ENCODE measurements at regions not wholly inside any gene's neighbourhood (a gene's known extent, or its start where the extent isn't known, plus 50 kb on each side); places are given as distances from the start of the nearest gene placed in this dataset.

DNA sequence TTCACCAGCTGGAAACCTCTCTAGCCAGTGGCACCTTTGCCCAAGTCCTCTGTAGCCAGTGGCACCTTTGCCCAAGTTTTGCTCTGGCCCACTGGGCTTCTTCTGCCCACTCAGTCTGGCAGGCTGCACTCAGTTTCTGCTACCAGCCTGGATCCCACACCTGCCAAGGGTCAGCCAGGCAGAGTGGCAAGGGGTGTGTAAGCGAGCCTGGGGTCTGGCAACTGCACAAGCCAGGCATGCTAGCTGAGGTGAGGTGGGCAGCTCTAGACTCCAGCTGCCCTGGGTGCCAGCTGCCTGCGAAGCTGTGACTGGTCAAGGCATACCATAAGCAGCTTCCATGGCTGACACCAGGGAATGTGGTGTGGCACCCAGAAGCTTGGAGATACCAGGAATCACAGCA lies 233.1 kb upstream of the DKK2 start:
- no peak for DNase-seq (ENCODE audit: low spot score)
- intact Hi-C loops (cut with DNase I) = no loop called here

DNA sequence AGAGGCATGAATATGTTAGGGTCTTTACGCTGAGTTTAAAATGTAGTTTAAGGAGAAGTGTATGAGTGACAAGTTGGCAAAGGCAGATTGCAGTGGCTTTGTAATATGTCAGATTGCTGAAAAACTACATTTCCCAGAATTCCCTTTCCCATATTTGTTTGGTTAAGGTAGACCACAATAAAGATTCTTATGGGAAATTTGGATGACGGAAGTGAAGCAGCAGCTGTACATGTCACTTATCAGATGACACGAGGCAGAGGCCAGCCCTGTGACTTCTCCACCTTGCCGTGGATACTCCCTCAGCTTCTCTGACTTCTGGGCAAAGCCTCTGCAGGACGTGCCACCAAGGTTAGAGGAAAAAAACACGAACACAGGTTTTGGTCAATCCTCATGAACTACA lies 229.7 kb upstream of the DKK2 start:
- no peak for DNase-seq (ENCODE audit: low spot score)
- intact Hi-C loops (cut with DNase I) = no loop called here

- intact Hi-C loops (cut with DNase I) = no loop called here
These were observed 225.2 kb upstream of the DKK2 start for GRCh38 chr4:107261241-107261874.

DNA sequence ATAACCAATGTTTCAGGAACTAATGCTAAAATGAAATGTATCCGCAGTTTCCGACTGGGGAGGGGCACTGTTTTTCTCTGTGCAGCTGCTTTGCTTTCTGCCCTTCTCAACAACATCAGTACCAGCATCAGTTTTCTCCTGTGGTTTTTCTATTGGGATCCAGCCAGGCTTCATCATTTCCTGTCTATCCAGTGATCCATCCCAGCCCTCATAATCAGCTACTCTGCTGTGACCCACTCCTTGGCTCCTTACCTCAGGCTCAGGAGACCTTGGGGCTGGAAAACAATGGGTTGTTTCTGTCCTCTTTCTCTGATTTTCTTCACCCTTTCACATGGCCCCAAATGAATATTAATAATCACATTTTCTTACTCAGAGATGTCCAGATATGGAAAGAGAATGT lies 222.2 kb upstream of the DKK2 start:
- DNase-seq (ENCODE audit: low spot score) = no peak
- intact Hi-C loops (cut with DNase I) = no loop called here

More at GRCh38 chr4:107261241-107261874, 225.2 kb upstream of the DKK2 start:
- DNase-seq (ENCODE audit: low spot score) = no peak

- intact Hi-C loops (cut with DNase I) = no loop called here
- no peak for DNase-seq (ENCODE audit: low spot score)
These were observed 219.5 kb upstream of the DKK2 start for GRCh38 chr4:107255596-107255995.

- no peak for DNase-seq (ENCODE audit: low spot score)
- intact Hi-C loops (cut with DNase I) = no loop called here
These were observed 219.0 kb upstream of the DKK2 start for GRCh38 chr4:107255114-107255513.

- intact Hi-C loops (cut with DNase I) = no loop called here
- no peak for DNase-seq (ENCODE audit: low spot score)
These were observed 217.5 kb upstream of the DKK2 start for GRCh38 chr4:107253579-107254068.

GRCh38 chr4:107253090-107253489 lies 217.0 kb upstream of the DKK2 start:
- intact Hi-C loops (cut with DNase I) = no loop called here
- no peak for DNase-seq (ENCODE audit: low spot score)

DNA sequence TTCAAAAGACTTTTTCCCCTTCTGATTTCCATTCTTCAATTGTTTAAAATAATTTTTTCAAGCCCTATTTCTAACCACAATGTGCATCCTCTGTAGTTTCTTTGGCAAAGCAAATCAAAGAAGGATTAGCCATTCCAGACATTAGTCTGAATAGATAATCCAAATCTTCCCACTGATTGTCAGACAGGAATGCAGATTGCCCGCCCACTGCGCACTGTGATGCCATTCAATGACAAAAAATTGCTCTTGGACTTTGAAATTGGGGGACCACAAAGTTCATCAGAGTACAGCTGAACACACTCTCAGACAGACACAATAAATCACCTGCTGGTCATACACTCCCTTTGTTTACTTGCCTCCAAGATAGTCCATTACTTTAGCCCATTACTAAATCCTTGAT lies 216.5 kb upstream of the DKK2 start:
- DNase-seq (ENCODE audit: low spot score) = no peak
- intact Hi-C loops (cut with DNase I) = no loop called here

- intact Hi-C loops (cut with DNase I) = no loop called here
- DNase-seq (ENCODE audit: low spot score) = no peak
These were observed 212.5 kb upstream of the DKK2 start for GRCh38 chr4:107248571-107248970.

- intact Hi-C loops (cut with DNase I) = no loop called here
- no peak for DNase-seq (ENCODE audit: low spot score)
These were observed 211.6 kb upstream of the DKK2 start for GRCh38 chr4:107247738-107248137.

GRCh38 chr4:107246761-107247160 lies 210.6 kb upstream of the DKK2 start:
- no peak for DNase-seq (ENCODE audit: low spot score)
- intact Hi-C loops (cut with DNase I) = no loop called here

DNA sequence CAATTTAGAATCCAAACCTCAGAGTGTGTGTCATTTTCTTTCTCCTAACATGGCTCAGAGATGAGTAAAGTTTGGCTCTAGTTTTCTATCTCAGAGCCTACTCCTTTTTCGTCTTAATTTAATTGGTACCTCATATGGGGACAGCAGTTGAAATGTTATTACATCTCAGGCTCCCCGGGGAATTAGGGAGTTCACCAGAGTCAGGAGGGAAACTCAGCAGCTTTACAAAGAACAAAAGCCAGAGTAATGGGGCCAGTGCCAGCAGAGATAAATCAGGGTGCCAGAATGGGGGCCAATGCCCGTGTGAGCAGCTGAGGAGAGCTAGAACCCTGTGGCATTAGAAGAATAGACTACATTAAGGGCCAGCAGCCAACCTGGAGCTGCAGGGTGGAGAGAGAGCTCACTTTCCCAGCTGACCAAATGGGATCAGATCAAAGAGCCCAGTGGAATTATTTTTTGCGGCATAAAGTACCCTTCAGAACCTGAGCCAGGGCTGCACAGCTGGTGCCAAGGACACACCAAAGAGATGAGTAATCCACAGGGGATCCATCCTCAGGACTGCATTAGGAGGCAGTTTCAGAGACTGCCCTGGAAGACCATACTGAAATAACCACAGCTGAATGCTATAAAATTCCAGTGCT lies 207.1 kb upstream of the DKK2 start:
- intact Hi-C loops (cut with DNase I) = no loop called here
- no peak for DNase-seq (ENCODE audit: low spot score)

DNA sequence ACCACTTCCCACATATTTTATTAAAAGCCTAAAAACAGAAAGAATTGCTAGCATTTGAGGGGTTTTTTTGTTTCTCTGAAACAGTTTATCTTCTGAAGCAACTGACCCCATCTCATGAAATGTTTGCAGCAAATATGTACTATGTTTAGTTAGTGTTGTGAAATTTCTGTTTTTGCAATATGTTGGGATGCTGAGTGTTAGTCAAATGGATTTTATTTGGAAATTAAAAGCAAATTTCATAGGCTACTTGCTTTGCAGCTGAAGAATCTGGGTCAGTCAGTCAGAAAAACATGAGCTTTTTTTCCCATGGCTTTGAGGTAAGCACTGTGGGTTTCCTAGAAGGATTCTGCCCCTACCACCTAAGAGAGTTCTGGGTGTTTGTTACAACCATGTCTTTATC lies 184.9 kb upstream of the DKK2 start:
- intact Hi-C loops (cut with DNase I) = no loop called here
- no peak for DNase-seq (ENCODE audit: low spot score)

DNA sequence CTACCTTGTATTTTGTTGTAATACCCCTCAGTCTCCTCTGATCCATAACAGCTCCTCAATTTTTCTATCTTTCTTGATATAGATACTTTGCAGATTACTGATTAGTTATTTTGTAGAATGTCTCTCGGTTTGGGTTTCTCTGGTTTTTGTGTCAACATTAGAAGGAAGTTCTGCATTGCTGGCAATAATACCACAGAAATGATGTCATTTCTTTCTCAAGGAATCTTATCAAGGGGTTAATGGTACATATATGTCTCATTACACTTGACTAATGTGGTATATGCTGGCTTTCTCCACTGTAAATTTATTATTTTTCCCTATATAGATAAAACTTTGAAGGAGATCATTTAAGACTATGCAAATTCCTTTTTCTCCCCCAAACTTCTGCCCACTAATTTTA lies 183.6 kb upstream of the DKK2 start:
- intact Hi-C loops (cut with DNase I) = no loop called here
- DNase-seq (ENCODE audit: low spot score) = no peak

DNA sequence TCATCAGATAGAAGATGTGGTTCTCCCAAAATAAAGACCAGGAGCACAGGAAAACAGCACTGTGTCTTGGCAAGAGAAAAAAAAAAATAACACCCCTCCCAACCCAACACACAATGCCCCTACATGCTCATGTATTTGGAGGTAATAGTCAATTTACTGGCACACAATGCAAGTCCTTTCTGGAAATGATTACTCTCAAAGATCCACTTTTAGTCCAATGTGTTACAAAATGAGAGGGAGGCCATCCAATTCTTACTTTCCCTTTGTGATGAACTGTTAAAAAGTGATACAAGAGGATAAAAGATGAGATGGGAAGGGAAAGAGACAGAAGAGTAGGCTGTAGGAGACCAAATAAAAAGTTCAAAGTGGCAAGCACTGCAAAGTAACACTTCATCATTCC lies 180.3 kb upstream of the DKK2 start:
- intact Hi-C loops (cut with DNase I) = no loop called here
- no peak for DNase-seq (ENCODE audit: low spot score)

DNA sequence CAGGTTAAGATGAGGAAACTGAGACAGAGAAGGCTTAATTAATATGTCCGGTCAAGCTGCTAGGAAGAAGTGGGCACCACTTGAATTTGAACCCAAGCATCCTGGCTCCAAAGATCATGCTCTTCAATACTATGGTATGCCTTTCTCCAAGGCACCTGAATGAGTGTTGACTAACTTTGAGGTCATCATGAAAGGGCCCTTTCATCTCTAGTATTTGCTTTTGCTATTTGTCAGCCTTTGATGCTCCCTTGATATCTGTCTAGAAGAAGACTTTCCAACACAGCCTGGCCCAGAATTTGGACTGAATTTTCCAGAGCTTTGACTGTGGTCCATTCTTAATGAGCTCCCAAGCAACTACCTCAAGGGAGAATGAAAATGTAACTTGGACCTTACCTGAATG lies 179.1 kb upstream of the DKK2 start:
- intact Hi-C loops (cut with DNase I) = no loop called here

GRCh38 chr4:107213880-107214279 lies 177.8 kb upstream of the DKK2 start:
- intact Hi-C loops (cut with DNase I) = no loop called here
- no peak for DNase-seq (ENCODE audit: low spot score)

More for the DNA sequence above, 179.1 kb upstream of the DKK2 start:
- DNase-seq (ENCODE audit: low spot score) = no peak

DNA sequence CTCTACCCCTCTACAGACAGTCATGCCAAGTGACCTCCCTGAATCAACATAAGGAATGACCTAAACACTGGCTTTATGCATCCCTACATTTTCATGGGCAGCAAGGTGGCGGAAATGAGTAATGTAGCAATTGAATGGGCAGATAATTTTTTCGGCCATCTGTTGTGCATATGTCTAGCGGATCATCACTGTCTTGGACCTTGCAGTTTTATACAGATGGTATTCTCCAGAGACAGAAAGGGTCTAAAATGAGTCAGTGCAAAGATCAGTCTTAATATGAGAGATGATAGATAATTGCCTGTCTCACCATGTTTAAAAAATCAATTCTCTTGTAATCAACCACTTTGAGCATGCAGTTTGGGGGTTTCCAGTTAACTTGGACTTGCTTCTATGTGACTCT lies 177.3 kb upstream of the DKK2 start:
- intact Hi-C loops (cut with DNase I) = no loop called here
- no peak for DNase-seq (ENCODE audit: low spot score)

DNA sequence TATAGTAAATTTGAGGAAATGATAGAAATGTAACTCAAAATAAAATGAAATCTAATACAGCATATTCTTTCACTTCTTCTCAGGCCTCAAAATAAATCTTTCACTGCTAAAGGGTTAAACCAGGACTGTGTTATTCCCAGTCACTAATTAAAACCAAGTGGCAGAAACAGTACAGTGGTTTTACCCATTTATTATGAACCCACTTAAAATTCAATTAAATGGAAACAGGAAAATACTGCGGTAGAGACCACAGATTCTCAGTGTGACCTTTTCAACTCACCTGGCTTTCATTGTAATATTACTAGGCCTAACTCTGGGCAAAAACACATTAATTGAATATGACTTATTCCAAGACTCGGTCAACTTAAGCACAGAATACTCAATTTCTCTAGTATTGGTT lies 176.5 kb upstream of the DKK2 start:
- intact Hi-C loops (cut with DNase I) = no loop called here
- DNase-seq (ENCODE audit: low spot score) = no peak

DNA sequence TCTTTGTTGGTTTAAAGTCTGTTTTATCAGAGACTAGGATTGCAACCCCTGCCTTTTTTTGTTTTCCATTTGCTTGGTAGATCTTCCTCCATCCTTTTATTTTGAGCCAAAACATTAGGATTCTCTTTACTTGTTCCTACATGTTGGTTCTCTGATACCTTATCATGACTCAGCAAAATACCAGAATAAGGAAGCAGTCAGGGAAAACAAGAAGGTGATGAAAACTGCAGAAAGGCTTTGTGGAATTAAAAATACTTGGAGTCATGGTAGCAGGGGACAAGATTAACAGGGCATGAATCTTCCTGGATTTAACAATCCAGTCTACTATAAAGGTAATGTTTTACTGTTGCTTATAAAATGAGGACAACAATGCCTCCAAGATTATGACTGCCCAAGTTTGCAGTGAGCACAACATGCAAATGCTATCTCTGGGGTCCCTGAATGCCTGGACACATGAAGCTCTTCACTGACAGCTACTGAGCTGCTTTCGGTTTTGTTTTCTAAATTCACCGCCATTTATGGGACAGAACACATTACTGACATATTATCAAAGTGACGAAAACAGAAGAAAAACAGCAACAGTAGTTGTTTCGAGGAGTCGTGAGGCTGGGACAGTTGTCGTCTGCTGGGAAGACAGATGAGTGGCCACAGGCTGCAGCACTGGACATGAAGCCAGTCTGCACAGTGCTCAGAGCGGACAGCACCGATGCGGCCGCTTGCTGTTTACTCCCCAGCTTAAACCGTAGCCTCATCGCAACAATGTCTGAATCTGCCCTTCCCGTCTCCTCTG lies 174.5 kb upstream of the DKK2 start:
- DNase-seq (ENCODE audit: low spot score) = no peak
- intact Hi-C loops (cut with DNase I) = no loop called here

All from cardiac septum (tissue), 1 donor.